ENCODE measurements at regions not wholly inside any gene's neighbourhood (a gene's known extent, or its start where the extent isn't known, plus 50 kb on each side); places are given as distances from the start of the nearest gene placed in this dataset.

DNA sequence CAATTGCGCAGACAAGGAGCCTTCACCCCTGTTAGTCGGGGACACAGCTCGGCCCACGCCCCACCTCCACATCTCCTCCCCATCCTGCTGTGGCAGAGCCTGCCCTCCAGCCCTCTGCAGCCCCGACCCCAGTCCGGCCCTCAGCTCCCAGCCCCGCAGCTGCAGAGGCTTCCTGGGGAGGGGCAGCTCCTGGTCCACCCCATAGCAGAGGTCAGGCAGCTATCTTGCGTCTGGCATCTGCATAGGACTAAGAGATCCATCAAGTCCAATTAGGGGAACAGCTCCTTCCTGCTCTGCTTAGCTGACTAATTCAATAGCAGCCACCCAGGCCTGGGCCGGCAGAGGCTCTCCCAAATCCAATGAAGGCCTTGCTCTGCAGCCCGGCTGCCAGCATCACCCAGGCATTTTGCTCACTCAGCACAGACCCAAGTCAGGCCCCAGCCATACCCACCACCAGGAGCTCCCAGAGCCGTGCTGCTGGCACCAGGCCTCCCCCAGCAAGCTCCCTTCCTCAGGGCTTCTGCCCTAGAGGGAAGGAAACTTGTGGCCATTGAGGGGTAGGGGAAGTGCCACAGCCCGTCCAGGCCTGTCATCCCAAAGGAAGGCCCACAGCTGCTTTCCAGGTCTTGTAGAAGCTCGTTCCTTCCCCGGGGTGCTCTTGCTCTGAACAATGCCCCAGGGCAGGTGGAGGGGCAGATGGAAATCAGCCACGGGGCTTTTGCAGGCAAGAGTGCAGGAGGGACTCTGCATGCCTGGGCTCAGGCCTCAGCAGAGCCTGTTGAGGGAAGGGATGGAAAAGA is 106.2 kb upstream of the RET start:
- no peak for TF ChIP-seq EZH2 (IDR thresholded peaks at IDR 0.05; ENCODE audit: low read depth)
- TF ChIP-seq CTCF (conservative IDR thresholded peaks at IDR 0.05): no peak
- BruUV-seq (replicated peaks): no TSS peak
- ChIA-PET POLR2A (ENCODE audit: unreplicated experiment) (no interaction called here), CTCF (no interaction called here)
- Histone ChIP-seq H3K4me1 (replicated peaks; ENCODE audit: insufficient read depth) (no peaks in the 10 kb centered on the region), H4K20me1 (ENCODE audit: insufficient read depth) (no peaks in the 10 kb centered on the region), H3K79me2 (ENCODE audit: low read depth) (no peaks in the 10 kb centered on the region), H3K4me2 (no peak overlapping the region), H3K9me3 (ENCODE audit: insufficient read depth, low read depth) (no peaks in the 10 kb centered on the region), H3K36me3 (ENCODE audit: low read depth) (no peaks in the 10 kb centered on the region), H3K9me2 (ENCODE audit: insufficient read depth) (no peaks in the 10 kb centered on the region), H3F3A (ENCODE audit: insufficient read depth, low read depth) (no peaks in the 10 kb centered on the region), H3K27ac (no peak overlapping the region), H3K4me3 (no peak overlapping the region), H2AFZ (no peak overlapping the region), H3K27me3 (ENCODE audit: insufficient read depth, low read depth) (no peaks in the 10 kb centered on the region)
- intact Hi-C loops (cut with micrococcal nuclease; ENCODE audit: unreplicated experiment): loop anchor here (10.0 kb wide), 1 partner anchor 106 kb away; no protein-coding TSS in a partner anchor
- no peak for DNase-seq

DNA sequence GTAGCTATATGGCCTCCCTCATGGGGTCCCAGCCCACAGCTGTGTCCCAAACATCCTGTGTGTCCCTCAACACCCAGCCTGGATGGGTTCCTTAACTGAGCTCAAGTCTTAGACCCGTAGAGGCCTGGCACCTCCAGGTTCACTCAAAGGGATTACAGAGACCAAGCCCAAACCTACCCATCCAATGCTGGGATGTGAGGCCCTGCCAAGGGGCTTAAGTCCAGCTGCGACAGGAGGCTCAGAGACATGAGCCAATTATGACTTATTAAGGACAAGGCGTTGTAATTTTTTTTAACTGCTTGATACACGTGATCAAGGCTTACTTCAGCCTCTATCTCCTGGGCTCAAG is 105.6 kb upstream of the RET start:
- H3K9me2 ChIP-seq (ENCODE audit: insufficient read depth): no peaks in the 10 kb centered on the region
- H3K27ac ChIP-seq: no peak overlapping the region
- H3K79me2 ChIP-seq (ENCODE audit: low read depth): no peaks in the 10 kb centered on the region
- H3K4me3 ChIP-seq: no peak overlapping the region
- no peaks in the 10 kb centered on the region for H3F3A ChIP-seq (ENCODE audit: insufficient read depth, low read depth)
- H3K9me3 ChIP-seq (ENCODE audit: insufficient read depth, low read depth): no peaks in the 10 kb centered on the region
- no peak for TF ChIP-seq EZH2 (IDR thresholded peaks at IDR 0.05; ENCODE audit: low read depth)
- TF ChIP-seq CTCF (conservative IDR thresholded peaks at IDR 0.05): no peak
- no peak overlapping the region for H2AFZ ChIP-seq
- no peaks in the 10 kb centered on the region for H3K27me3 ChIP-seq (ENCODE audit: insufficient read depth, low read depth)
- CTCF ChIA-PET: no interaction called here
- H3K4me2 ChIP-seq: no peak overlapping the region
- no TSS peak for BruUV-seq (replicated peaks)
- POLR2A ChIA-PET (ENCODE audit: unreplicated experiment): no interaction called here
- DNase-seq: no peak
- H3K4me1 ChIP-seq (replicated peaks; ENCODE audit: insufficient read depth): no peaks in the 10 kb centered on the region
- intact Hi-C loops (cut with micrococcal nuclease; ENCODE audit: unreplicated experiment): loop anchor here (10.0 kb wide), 1 partner anchor 106 kb away; no protein-coding TSS in a partner anchor
- H4K20me1 ChIP-seq (ENCODE audit: insufficient read depth): no peaks in the 10 kb centered on the region
- H3K36me3 ChIP-seq (ENCODE audit: low read depth): no peaks in the 10 kb centered on the region

DNA sequence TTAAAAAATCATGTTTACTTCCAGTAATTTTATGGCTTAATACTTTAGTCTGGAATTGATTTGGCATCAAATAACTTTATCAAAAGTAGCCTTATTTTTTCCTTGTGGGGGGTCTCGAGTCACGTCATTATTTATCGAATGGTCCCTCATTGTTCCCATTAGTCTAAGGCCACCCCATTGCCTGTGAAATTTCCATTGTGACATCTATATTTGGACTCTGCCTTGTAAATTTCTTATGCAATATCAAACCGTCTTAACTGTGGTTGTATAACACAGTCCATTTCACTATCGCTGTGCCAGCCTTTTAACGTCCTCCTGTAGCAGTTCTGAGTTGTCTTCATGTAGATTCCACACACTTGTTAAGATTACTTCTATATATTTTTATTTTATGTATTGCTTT is 103.9 kb upstream of the RET start:
- Histone ChIP-seq H3K9me3 (ENCODE audit: insufficient read depth, low read depth) (no peaks in the 10 kb centered on the region), H3K27me3 (ENCODE audit: insufficient read depth, low read depth) (no peaks in the 10 kb centered on the region), H3K4me3 (no peak overlapping the region), H3K36me3 (ENCODE audit: low read depth) (no peaks in the 10 kb centered on the region), H4K20me1 (ENCODE audit: insufficient read depth) (no peaks in the 10 kb centered on the region), H3K4me1 (replicated peaks; ENCODE audit: insufficient read depth) (no peaks in the 10 kb centered on the region), H3F3A (ENCODE audit: insufficient read depth, low read depth) (no peaks in the 10 kb centered on the region), H3K27ac (no peak overlapping the region), H2AFZ (no peak overlapping the region), H3K4me2 (no peak overlapping the region), H3K79me2 (ENCODE audit: low read depth) (no peaks in the 10 kb centered on the region), H3K9me2 (ENCODE audit: insufficient read depth) (no peaks in the 10 kb centered on the region)
- DNase-seq: no peak
- intact Hi-C loops (cut with micrococcal nuclease; ENCODE audit: unreplicated experiment): loop anchor here (10.0 kb wide), 1 partner anchor 108 kb away; no protein-coding TSS in a partner anchor
- ChIA-PET POLR2A (ENCODE audit: unreplicated experiment) (no interaction called here), CTCF (no interaction called here)
- BruUV-seq (replicated peaks): no TSS peak
- TF ChIP-seq EZH2 (IDR thresholded peaks at IDR 0.05; ENCODE audit: low read depth) (no peak), CTCF (conservative IDR thresholded peaks at IDR 0.05) (no peak)

Data from PC-9 (cell line).